Liver (tissue), 8 donors: ENCODE measurements at regions not wholly inside any gene's neighbourhood (a gene's known extent, or its start where the extent isn't known, plus 50 kb on each side); places are given as distances from the start of the nearest gene placed in this dataset.

Source experiments
- DNase-seq: peaks from one replicate; pipeline ENCODE4 v3.0.0-alpha.2; 2017; ENCODE audit warnings: low spot score
- H3K27ac ChIP-seq, 2 donors: one replicate each; pipeline ENCODE4 v1.7.0; 2013; ENCODE audit warnings: inconsistent platforms in 2 of 2, low read length in 2 of 2, control low read depth in 1 of 2, low read depth in 1 of 2, mild to moderate bottlenecking in 1 of 2
- H3K27me3 ChIP-seq, 4 donors: one replicate each; pipeline versions ENCODE4 v1.6.1 to v1.7.0; 2013; ENCODE audit warnings: low read length in 3 of 4, inconsistent platforms in 1 of 4, mild to moderate bottlenecking in 1 of 4, moderate library complexity in 1 of 4; ENCODE audit not compliant: control insufficient read depth in 4 of 4, insufficient read depth in 4 of 4
- H3K36me3 ChIP-seq, 4 donors: one replicate each; pipeline versions ENCODE4 v1.6.1 to v1.7.0; 2013; ENCODE audit warnings: low read length in 3 of 4, mild to moderate bottlenecking in 3 of 4, low read depth in 1 of 4, moderate library complexity in 1 of 4; ENCODE audit not compliant: control insufficient read depth in 4 of 4, insufficient read depth in 3 of 4
- H3K4me1 ChIP-seq, 4 donors: one replicate each; pipeline versions ENCODE4 v1.6.1 to v1.7.0; 2013; ENCODE audit warnings: low read length in 3 of 4, mild to moderate bottlenecking in 3 of 4, moderate library complexity in 1 of 4; ENCODE audit not compliant: control insufficient read depth in 4 of 4, insufficient read depth in 4 of 4
- H3K4me3 ChIP-seq, 3 donors: one replicate each; pipeline versions ENCODE4 v1.6.1 to v1.7.0; 2013; ENCODE audit warnings: low read length in 3 of 3, control low read depth in 1 of 3, low read depth in 1 of 3, mild to moderate bottlenecking in 1 of 3
- H3K9ac ChIP-seq, 2 donors: one replicate each; pipeline ENCODE4 v1.7.0; 2013; ENCODE audit warnings: low read length in 2 of 2, mild to moderate bottlenecking in 2 of 2, moderate library complexity in 2 of 2, control low read depth in 1 of 2, low read depth in 1 of 2
- H3K9me3 ChIP-seq, 4 donors: one replicate each; pipeline versions ENCODE4 v1.6.1 to v1.7.0; 2013; ENCODE audit warnings: low read length in 3 of 4; ENCODE audit not compliant: control insufficient read depth in 4 of 4
- EGR1 ChIP-seq, 2 donors: IDR thresholded peaks; 2 replicates each; pipeline ENCODE4 v1.6.1; 2016 to 2018; ENCODE audit warnings: antibody characterized with exemption in 2 of 2, low read depth in 2 of 2
- FOXA2 ChIP-seq: IDR thresholded peaks from 2 replicates; pipeline ENCODE4 v1.6.1; 2016; ENCODE audit warnings: antibody characterized with exemption
- GABPA ChIP-seq, 2 donors: IDR thresholded peaks in 1 of 2; conservative IDR thresholded peaks in 1 of 2; 2 replicates each; pipeline ENCODE4 v1.6.1; 2016; ENCODE audit warnings: antibody characterized with exemption in 2 of 2, mild to moderate bottlenecking in 1 of 2, moderate library complexity in 1 of 2
- HNF4A ChIP-seq, 2 donors: conservative IDR thresholded peaks; 2 replicates each; pipeline ENCODE4 v1.6.1; 2016; ENCODE audit warnings: antibody characterized with exemption in 2 of 2, mild to moderate bottlenecking in 2 of 2
- JUND ChIP-seq, 2 donors: IDR thresholded peaks; 2 replicates each; pipeline ENCODE4 v1.6.1; 2016; ENCODE audit warnings: antibody characterized with exemption in 2 of 2
- RAD21 ChIP-seq, 2 donors: IDR thresholded peaks; 2 replicates each; pipeline ENCODE4 v1.6.1; 2016; ENCODE audit warnings: antibody characterized with exemption in 2 of 2, mild to moderate bottlenecking in 2 of 2
- SP1 ChIP-seq: IDR thresholded peaks from 2 replicates; pipeline ENCODE4 v1.6.1; 2018; ENCODE audit warnings: antibody characterized with exemption, mild to moderate bottlenecking
- TAF1 ChIP-seq: conservative IDR thresholded peaks from 2 replicates; pipeline ENCODE4 v1.6.1; 2016; ENCODE audit warnings: antibody characterized with exemption, mild to moderate bottlenecking
- YY1 ChIP-seq: IDR thresholded peaks from 2 replicates; pipeline ENCODE4 v1.6.1; 2016; ENCODE audit warnings: antibody characterized with exemption, mild to moderate bottlenecking
- WGBS: extraction: QIAGEN DNeasy Blood & Tissue Kit; methylation state at CpG from one replicate; pipeline ENCODE4 v1.1.7; 2013; 5-methylcytosine and 5-hydroxymethylcytosine counted together
- TF ChIP-seq, protein P1 (sequence below): fragments of 150-350 bp; IDR thresholded peaks from 2 replicates; pipeline ENCODE4 v1.5.1; 2017; ENCODE audit warnings: improper control_type of control experiment, low read depth, low read length; ENCODE audit not compliant: missing input control
- TF ChIP-seq, protein P2 (sequence below): IDR thresholded peaks from 2 replicates; pipeline ENCODE4 v1.6.1; 2016; ENCODE audit warnings: antibody characterized with exemption
- donor health status: healthy.
- donor health status: healthy.
- donor health status: healthy.
- donor health status: healthy.
- donor health status: healthy.

DNA sequence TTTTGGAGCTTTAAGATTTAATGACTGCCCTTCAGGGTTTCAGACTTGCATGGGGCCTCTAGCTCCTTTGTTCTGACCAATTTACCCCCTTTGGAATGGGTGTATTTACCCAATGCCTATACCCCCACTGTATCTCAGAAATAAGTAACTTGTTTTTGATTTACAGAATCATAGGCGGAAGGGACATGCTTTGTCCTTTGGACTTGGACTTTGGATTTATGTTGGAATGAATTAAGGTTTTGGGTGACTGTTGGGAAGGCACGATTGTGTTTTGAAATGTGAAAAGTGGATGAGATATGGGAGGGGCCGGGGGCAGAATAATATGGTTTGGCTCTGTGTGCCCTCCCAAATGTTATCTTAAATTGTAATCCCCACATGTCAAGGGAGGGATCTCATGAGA is 1824.7 kb downstream of the PCDH7 start:
- DNase-seq = no peak

DNA sequence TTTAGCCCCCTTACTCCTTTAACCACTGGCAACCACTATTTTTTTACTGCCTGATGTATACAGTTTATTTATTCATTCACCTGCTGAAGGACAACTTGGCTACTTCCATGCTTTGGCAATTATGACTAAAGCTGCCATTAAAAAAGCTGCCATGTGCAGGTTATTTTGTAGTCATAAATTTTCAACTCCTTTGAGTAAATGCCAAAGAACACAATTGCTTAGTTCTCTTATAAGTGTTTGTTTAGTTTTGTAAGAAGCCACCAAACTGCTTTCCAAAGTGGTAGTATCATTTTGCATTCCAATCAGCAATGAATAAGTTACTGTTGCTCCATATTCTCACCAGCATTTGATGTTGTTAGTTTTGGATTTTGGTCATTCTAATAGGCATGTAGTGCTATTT is 1831.8 kb downstream of the PCDH7 start:
- Histone ChIP-seq H3K4me3 (no peak overlapping the region), H3K36me3 (no peaks in the 10 kb centered on the region), H3K9me3 (no peaks in the 10 kb centered on the region), H3K4me1 (no peaks in the 10 kb centered on the region), H3K27ac (no peak overlapping the region), H3K27me3 (no peaks in the 10 kb centered on the region), H3K9ac (no peak overlapping the region)
- no peak for DNase-seq
- no peak for TF ChIP-seq YY1

More for the DNA sequence above, 1824.7 kb downstream of the PCDH7 start:
- H3K27me3 ChIP-seq = no peaks in the 10 kb centered on the region
- H3K4me1 ChIP-seq = peaks cover 0 to 3% (median 1%) of the 10 kb centered on the region in 4 donors
- no peaks in the 10 kb centered on the region for H3K9me3 ChIP-seq
- no peaks in the 10 kb centered on the region for H3K36me3 ChIP-seq
- H3K4me3 ChIP-seq = no peak overlapping the region
- no peak overlapping the region for H3K9ac ChIP-seq
- TF ChIP-seq FOXA2 (no peak), HNF4A (conservative IDR thresholded peaks at IDR 0.05) (peak; percentile 72 to 81)
- WGBS = 51% methylated on average over 3 of the region's 3 CpGs
- no peak overlapping the region for H3K27ac ChIP-seq

DNA sequence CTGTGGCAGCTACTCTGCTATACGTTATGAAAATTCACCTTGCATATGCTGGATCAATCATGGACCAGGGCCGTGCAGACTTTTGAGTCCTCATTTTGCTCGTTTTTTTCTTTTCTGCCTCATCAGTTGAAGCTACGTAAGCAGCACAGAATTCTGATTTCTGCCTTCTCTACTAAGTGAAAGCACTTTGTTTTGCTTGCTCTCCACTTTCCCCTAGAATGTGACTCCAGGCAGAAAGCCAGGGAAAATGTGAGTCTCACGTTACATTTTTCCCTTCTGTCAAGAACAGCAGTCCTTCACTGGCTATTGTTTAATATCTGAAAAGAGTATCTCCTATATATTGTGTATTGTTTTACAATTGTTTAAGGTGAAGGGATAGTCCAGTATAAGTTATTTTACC is 1840.1 kb downstream of the PCDH7 start:
- Histone ChIP-seq H3K4me3 (peak overlapping the region in 1 of 3 donors; percentile 42), H3K36me3 (no peaks in the 10 kb centered on the region), H3K27ac (no peak overlapping the region), H3K27me3 (no peaks in the 10 kb centered on the region), H3K4me1 (no peaks in the 10 kb centered on the region), H3K9me3 (no peaks in the 10 kb centered on the region), H3K9ac (no peak overlapping the region)
- WGBS = 43% methylated on average over 5 of the region's 5 CpGs
- TF ChIP-seq TAF1 = no peak
- no peak for TF ChIP-seq JUND (IDR thresholded peaks at IDR 0.05)
- TF ChIP-seq YY1 = no peak
- TF ChIP-seq RAD21 (IDR thresholded peaks at IDR 0.05) = no peak
- DNase-seq = no peak

DNA sequence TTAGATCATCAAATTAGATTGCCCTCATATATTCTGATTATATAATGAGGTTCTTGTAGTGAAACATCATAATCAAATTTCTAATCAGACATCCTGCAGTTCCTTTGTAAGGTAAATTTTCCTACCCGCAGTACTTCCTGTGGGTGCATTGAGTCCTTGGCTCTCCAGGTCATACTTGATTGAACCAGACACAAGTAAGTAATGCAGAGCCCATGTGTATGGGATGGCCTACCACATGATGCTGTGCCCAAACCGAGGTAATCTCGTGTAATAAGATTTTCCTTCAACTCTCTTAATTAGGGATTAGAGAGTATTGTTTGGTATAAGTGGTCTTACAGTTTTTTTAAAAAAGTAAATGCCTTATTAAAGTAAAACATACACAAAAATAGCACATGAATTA is 1841.8 kb downstream of the PCDH7 start:
- H3K36me3 ChIP-seq = no peaks in the 10 kb centered on the region
- no peak for TF ChIP-seq HNF4A (conservative IDR thresholded peaks at IDR 0.05)
- TF ChIP-seq, protein P1, sequence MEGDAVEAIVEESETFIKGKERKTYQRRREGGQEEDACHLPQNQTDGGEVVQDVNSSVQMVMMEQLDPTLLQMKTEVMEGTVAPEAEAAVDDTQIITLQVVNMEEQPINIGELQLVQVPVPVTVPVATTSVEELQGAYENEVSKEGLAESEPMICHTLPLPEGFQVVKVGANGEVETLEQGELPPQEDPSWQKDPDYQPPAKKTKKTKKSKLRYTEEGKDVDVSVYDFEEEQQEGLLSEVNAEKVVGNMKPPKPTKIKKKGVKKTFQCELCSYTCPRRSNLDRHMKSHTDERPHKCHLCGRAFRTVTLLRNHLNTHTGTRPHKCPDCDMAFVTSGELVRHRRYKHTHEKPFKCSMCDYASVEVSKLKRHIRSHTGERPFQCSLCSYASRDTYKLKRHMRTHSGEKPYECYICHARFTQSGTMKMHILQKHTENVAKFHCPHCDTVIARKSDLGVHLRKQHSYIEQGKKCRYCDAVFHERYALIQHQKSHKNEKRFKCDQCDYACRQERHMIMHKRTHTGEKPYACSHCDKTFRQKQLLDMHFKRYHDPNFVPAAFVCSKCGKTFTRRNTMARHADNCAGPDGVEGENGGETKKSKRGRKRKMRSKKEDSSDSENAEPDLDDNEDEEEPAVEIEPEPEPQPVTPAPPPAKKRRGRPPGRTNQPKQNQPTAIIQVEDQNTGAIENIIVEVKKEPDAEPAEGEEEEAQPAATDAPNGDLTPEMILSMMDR = no peak
- no peak overlapping the region for H3K4me3 ChIP-seq
- H3K27me3 ChIP-seq = no peaks in the 10 kb centered on the region
- no peaks in the 10 kb centered on the region for H3K9me3 ChIP-seq
- no peaks in the 10 kb centered on the region for H3K4me1 ChIP-seq
- no peak overlapping the region for H3K9ac ChIP-seq
- H3K27ac ChIP-seq = no peak overlapping the region
- WGBS = 81% methylated on average over 3 of the region's 3 CpGs
- no peak for DNase-seq

DNA sequence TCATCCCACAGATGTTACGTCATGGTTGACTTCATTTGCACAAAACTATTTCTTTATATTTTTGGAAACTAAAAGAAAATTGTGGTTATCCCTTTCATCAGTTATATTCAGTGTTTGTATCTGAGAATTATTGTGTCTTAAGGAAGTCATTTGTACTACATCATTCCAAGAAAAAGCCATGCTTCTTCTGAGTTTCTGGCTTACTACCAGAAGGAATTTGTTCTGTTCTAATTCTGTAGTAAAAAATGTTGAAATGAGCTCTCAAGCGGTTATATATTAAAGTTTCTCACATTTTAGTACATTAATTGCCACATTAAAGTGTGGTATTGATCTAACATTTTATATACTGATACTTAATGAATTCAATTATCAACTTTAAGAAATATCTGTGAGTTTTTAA is 1844.5 kb downstream of the PCDH7 start:
- WGBS = 88% methylated on average over 2 of the region's 2 CpGs
- no peak overlapping the region for H3K9ac ChIP-seq
- H3K4me1 ChIP-seq = no peaks in the 10 kb centered on the region
- H3K36me3 ChIP-seq = no peaks in the 10 kb centered on the region
- no peak overlapping the region for H3K4me3 ChIP-seq
- H3K27ac ChIP-seq = no peak overlapping the region
- H3K27me3 ChIP-seq = no peaks in the 10 kb centered on the region
- DNase-seq = no peak
- H3K9me3 ChIP-seq = no peaks in the 10 kb centered on the region
- no peak for TF ChIP-seq FOXA2
- TF ChIP-seq EGR1 (IDR thresholded peaks at IDR 0.05; ENCODE audit: low read depth in 2 of 2) = no peak
- TF ChIP-seq, protein P2, sequence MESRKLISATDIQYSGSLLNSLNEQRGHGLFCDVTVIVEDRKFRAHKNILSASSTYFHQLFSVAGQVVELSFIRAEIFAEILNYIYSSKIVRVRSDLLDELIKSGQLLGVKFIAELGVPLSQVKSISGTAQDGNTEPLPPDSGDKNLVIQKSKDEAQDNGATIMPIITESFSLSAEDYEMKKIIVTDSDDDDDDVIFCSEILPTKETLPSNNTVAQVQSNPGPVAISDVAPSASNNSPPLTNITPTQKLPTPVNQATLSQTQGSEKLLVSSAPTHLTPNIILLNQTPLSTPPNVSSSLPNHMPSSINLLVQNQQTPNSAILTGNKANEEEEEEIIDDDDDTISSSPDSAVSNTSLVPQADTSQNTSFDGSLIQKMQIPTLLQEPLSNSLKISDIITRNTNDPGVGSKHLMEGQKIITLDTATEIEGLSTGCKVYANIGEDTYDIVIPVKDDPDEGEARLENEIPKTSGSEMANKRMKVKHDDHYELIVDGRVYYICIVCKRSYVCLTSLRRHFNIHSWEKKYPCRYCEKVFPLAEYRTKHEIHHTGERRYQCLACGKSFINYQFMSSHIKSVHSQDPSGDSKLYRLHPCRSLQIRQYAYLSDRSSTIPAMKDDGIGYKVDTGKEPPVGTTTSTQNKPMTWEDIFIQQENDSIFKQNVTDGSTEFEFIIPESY = no peak
- no peak for TF ChIP-seq RAD21 (IDR thresholded peaks at IDR 0.05)
- no peak for TF ChIP-seq SP1
- TF ChIP-seq, protein P1 = no peak
- no peak for TF ChIP-seq JUND (IDR thresholded peaks at IDR 0.05)
- no peak for TF ChIP-seq GABPA (IDR thresholded peaks at IDR 0.05 in 1 of 2, conservative IDR thresholded peaks at IDR 0.05 in 1 of 2)
